Psoas muscle (tissue), 7 donors: ENCODE measurements at regions not wholly inside any gene's neighbourhood (a gene's known extent, or its start where the extent isn't known, plus 50 kb on each side); places are given as distances from the start of the nearest gene placed in this dataset.

Source experiments
- ATAC-seq, 4 donors: fragments of 200-7000 bp; cut with Tn5 transposase; one replicate each; pipeline ENCODE4 v1.9.1; 2020; ENCODE audit warnings: moderate library complexity in 3 of 4, mild to moderate bottlenecking in 2 of 4
- DNase-seq, 2 donors: peaks; one replicate each; pipeline ENCODE4 v3.0.0-alpha.2; 2020
- H3K27ac ChIP-seq: fragments of 200-600 bp; one replicate; pipeline ENCODE4 v1.8.0; 2022
- H3K27me3 ChIP-seq, 3 donors: fragments of 200-600 bp in 1 of 3; one replicate each; pipeline versions ENCODE4 v1.6.1 to v1.8.0; 2013 to 2022; ENCODE audit warnings: low read length in 2 of 3, mild to moderate bottlenecking in 2 of 3, moderate library complexity in 1 of 3; ENCODE audit not compliant: insufficient read depth in 3 of 3
- H3K36me3 ChIP-seq, 2 donors: fragments of 200-600 bp in 1 of 2; one replicate each; pipeline versions ENCODE4 v1.6.1 to v1.8.0; 2013 to 2022; ENCODE audit warnings: low read depth in 1 of 2, mild to moderate bottlenecking in 1 of 2, moderate library complexity in 1 of 2; ENCODE audit not compliant: insufficient read depth in 1 of 2
- H3K4me1 ChIP-seq: fragments of 200-600 bp; one replicate; pipeline ENCODE4 v1.8.0; 2022
- H3K4me3 ChIP-seq: fragments of 200-600 bp; one replicate; pipeline ENCODE4 v1.8.0; 2022; ENCODE audit warnings: mild to moderate bottlenecking
- H3K9me3 ChIP-seq: fragments of 200-600 bp; one replicate; pipeline ENCODE4 v1.8.0; 2022
- CTCF ChIP-seq: fragments of 200-600 bp; IDR thresholded peaks from one replicate; pipeline ENCODE4 v1.8.0; 2022; ENCODE audit warnings: antibody characterized with exemption
- WGBS, 3 donors: extraction: QIAGEN DNeasy Blood & Tissue Kit; methylation state at CpG; one replicate each; pipeline versions ENCODE4 v1.1.6 to v1.1.7; 2013; 5-methylcytosine and 5-hydroxymethylcytosine counted together
- intact Hi-C, 2 donors: fragments of 100-400 bp; cut with DNase I; formaldehyde crosslinking; loops; one replicate each; pipeline versions ENCODE4 v1.11.0 to v1.14.2; 2022
- donor health status: healthy with polysubstance abuse.
- donor health status: DM: no; HTN: no; CAD: no; lungs with moderate emphysema.
- donor health status: Bipolar disorder and iron deficiency.
- donor health status: healthy.
- donor health status: DM: yes; HTN: yes; CAD: no.
- donor health status: DM: no; HTN: no; CAD: no.
- donor health status: DM: yes; HTN: yes; CAD: no.

- Histone ChIP-seq H3K27ac (no peak overlapping the region), H3K4me1 (no peaks in the 10 kb centered on the region), H3K4me3 (no peak overlapping the region), H3K36me3 (no peaks in the 10 kb centered on the region), H3K9me3 (no peaks in the 10 kb centered on the region), H3K27me3 (no peaks in the 10 kb centered on the region)
- 89 to 91% (median 90%) methylated on average over 4 of the region's 4 CpGs for WGBS, 3 donors
- intact Hi-C loops: loop anchor here in 1 of 2 donors (10.0 kb wide), 1 partner anchor 863 kb away; no protein-coding TSS in a partner anchor
- ATAC-seq (no peak), DNase-seq (no peak)
- TF ChIP-seq CTCF: no peak
These were observed 88.1 kb downstream of the CMPK2 start for GRCh38 chr2:6777626-6778025.

GRCh38 chr2:6780765-6781274 is 84.9 kb downstream of the CMPK2 start:
- no peaks in the 10 kb centered on the region for H3K9me3 ChIP-seq
- ATAC-seq: peak in 3 of 4 donors; percentile 56 to 65 (median 63)
- H3K36me3 ChIP-seq: no peaks in the 10 kb centered on the region
- no peak for TF ChIP-seq CTCF
- H3K27me3 ChIP-seq: no peaks in the 10 kb centered on the region
- intact Hi-C loops: no loop called here
- H3K4me1 ChIP-seq: no peaks in the 10 kb centered on the region
- peak; percentile 48 to 76 for DNase-seq
- H3K27ac ChIP-seq: no peak overlapping the region
- H3K4me3 ChIP-seq: no peak overlapping the region
- WGBS, 3 donors: 4 to 7% (median 5%) methylated on average over 8 of the region's 8 CpGs

GRCh38 chr2:6782517-6783237 is 83.0 kb downstream of the CMPK2 start:
- TF ChIP-seq CTCF: no peak
- Histone ChIP-seq H3K36me3 (no peaks in the 10 kb centered on the region), H3K27me3 (no peaks in the 10 kb centered on the region), H3K9me3 (no peaks in the 10 kb centered on the region), H3K4me3 (no peak overlapping the region), H3K27ac (no peak overlapping the region), H3K4me1 (no peaks in the 10 kb centered on the region)
- intact Hi-C loops: no loop called here
- WGBS, 3 donors: 90 to 95% (median 91%) methylated on average over 16 of the region's 16 CpGs
- DNase-seq (no peak), ATAC-seq (no peak)

GRCh38 chr2:6783238-6783614 is 82.5 kb downstream of the CMPK2 start:
- no peaks in the 10 kb centered on the region for H3K36me3 ChIP-seq
- no peaks in the 10 kb centered on the region for H3K4me1 ChIP-seq
- ATAC-seq: no peak
- no peak for DNase-seq
- no peak overlapping the region for H3K4me3 ChIP-seq
- H3K9me3 ChIP-seq: no peaks in the 10 kb centered on the region
- H3K27me3 ChIP-seq: no peaks in the 10 kb centered on the region
- no peak overlapping the region for H3K27ac ChIP-seq
- TF ChIP-seq CTCF: no peak
- WGBS, 3 donors: 91 to 98% (median 95%) methylated on average over 6 of the region's 6 CpGs
- intact Hi-C loops: no loop called here

GRCh38 chr2:6784291-6784690 is 81.4 kb downstream of the CMPK2 start:
- no peak for TF ChIP-seq CTCF
- no peak for DNase-seq
- no peak overlapping the region for H3K4me3 ChIP-seq
- WGBS, 3 donors: 88 to 93% (median 90%) methylated on average over 2 of the region's 2 CpGs
- no peaks in the 10 kb centered on the region for H3K27me3 ChIP-seq
- no peak overlapping the region for H3K27ac ChIP-seq
- intact Hi-C loops: no loop called here
- H3K4me1 ChIP-seq: no peaks in the 10 kb centered on the region
- H3K36me3 ChIP-seq: no peaks in the 10 kb centered on the region
- H3K9me3 ChIP-seq: no peaks in the 10 kb centered on the region
- ATAC-seq: no peak
